ENCODE measurements at regions not wholly inside any gene's neighbourhood (a gene's known extent, or its start where the extent isn't known, plus 50 kb on each side); places are given as distances from the start of the nearest gene placed in this dataset.

DNA sequence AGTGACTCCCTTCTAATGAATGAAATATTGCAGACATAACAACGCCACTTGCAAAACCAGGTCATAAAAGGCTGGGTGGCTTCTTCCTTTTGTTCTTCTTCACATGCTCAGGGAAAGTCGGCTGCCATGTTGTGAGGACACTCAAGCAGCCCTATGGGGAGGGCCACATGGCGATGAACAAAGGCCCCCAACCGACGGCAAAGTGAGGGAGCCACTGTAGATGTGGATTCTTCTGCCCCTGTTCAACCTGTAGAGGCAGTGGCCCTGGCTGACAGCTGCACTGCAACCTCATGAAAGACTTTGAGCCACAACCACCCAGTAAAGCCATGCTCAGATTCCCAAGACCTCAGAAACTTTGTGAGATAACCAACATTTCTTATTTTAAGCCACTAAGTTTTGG, 203.5 kb upstream of the TNRC6C start:
- Mint-ChIP-seq H3K36me3 (no peaks in the 10 kb centered on the region), H3K27ac (no peak overlapping the region), H3K4me3 (no peak overlapping the region), H3K9me3 (peaks cover 8% of the 10 kb centered on the region), H3K27me3 (ENCODE audit: low read depth) (no peaks in the 10 kb centered on the region; the same call in 1 of the 2 replicates), H3K4me1 (peaks cover 6% of the 10 kb centered on the region; the same call in 1 of the 2 replicates)
- POLR2A ChIA-PET: no interaction called here
- CTCF ChIA-PET: interaction anchor here (1.4 kb wide), 1 partner anchor 330 kb away, joined by 3 read pairs; no protein-coding TSS in a partner anchor
- TF ChIP-seq, protein P1, sequence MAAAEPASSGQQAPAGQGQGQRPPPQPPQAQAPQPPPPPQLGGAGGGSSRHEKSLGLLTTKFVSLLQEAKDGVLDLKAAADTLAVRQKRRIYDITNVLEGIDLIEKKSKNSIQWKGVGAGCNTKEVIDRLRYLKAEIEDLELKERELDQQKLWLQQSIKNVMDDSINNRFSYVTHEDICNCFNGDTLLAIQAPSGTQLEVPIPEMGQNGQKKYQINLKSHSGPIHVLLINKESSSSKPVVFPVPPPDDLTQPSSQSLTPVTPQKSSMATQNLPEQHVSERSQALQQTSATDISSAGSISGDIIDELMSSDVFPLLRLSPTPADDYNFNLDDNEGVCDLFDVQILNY (CRISPR knock-in tag; IDR thresholded peaks at IDR 0.05): no peak
- TF ChIP-seq EMX1 (CRISPR knock-in tag; IDR thresholded peaks at IDR 0.05): no peak
- TF ChIP-seq ZNF121 (CRISPR knock-in tag; IDR thresholded peaks at IDR 0.05): no peak
- no peak for TF ChIP-seq ESRRA (CRISPR knock-in tag; IDR thresholded peaks at IDR 0.05; ENCODE audit: borderline replicate concordance)
- TF ChIP-seq, protein P2, sequence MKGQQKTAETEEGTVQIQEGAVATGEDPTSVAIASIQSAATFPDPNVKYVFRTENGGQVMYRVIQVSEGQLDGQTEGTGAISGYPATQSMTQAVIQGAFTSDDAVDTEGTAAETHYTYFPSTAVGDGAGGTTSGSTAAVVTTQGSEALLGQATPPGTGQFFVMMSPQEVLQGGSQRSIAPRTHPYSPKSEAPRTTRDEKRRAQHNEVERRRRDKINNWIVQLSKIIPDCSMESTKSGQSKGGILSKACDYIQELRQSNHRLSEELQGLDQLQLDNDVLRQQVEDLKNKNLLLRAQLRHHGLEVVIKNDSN (CRISPR knock-in tag; IDR thresholded peaks at IDR 0.05): no peak
- TF ChIP-seq CBFB (CRISPR knock-in tag; IDR thresholded peaks at IDR 0.05; ENCODE audit: low read depth): no peak
- TF ChIP-seq MXD4 (CRISPR knock-in tag; IDR thresholded peaks at IDR 0.05; ENCODE audit: borderline replicate concordance): no peak
- TF ChIP-seq, protein P3, sequence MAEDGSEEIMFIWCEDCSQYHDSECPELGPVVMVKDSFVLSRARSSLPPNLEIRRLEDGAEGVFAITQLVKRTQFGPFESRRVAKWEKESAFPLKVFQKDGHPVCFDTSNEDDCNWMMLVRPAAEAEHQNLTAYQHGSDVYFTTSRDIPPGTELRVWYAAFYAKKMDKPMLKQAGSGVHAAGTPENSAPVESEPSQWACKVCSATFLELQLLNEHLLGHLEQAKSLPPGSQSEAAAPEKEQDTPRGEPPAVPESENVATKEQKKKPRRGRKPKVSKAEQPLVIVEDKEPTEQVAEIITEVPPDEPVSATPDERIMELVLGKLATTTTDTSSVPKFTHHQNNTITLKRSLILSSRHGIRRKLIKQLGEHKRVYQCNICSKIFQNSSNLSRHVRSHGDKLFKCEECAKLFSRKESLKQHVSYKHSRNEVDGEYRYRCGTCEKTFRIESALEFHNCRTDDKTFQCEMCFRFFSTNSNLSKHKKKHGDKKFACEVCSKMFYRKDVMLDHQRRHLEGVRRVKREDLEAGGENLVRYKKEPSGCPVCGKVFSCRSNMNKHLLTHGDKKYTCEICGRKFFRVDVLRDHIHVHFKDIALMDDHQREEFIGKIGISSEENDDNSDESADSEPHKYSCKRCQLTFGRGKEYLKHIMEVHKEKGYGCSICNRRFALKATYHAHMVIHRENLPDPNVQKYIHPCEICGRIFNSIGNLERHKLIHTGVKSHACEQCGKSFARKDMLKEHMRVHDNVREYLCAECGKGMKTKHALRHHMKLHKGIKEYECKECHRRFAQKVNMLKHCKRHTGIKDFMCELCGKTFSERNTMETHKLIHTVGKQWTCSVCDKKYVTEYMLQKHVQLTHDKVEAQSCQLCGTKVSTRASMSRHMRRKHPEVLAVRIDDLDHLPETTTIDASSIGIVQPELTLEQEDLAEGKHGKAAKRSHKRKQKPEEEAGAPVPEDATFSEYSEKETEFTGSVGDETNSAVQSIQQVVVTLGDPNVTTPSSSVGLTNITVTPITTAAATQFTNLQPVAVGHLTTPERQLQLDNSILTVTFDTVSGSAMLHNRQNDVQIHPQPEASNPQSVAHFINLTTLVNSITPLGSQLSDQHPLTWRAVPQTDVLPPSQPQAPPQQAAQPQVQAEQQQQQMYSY (CRISPR knock-in tag; IDR thresholded peaks at IDR 0.05): no peak
- TF ChIP-seq OVOL2 (CRISPR knock-in tag; IDR thresholded peaks at IDR 0.05; ENCODE audit: borderline replicate concordance): no peak
- TF ChIP-seq NR3C1 (CRISPR knock-in tag; conservative IDR thresholded peaks at IDR 0.05; ENCODE audit: low read depth): no peak
- TF ChIP-seq GTF2I (CRISPR knock-in tag; conservative IDR thresholded peaks at IDR 0.05): no peak
- no peak for TF ChIP-seq ZNF263 (CRISPR knock-in tag; IDR thresholded peaks at IDR 0.05; ENCODE audit: low read depth)
- no peak for TF ChIP-seq RELA (CRISPR knock-in tag; IDR thresholded peaks at IDR 0.05; ENCODE audit: borderline replicate concordance)
- TF ChIP-seq, protein P4, sequence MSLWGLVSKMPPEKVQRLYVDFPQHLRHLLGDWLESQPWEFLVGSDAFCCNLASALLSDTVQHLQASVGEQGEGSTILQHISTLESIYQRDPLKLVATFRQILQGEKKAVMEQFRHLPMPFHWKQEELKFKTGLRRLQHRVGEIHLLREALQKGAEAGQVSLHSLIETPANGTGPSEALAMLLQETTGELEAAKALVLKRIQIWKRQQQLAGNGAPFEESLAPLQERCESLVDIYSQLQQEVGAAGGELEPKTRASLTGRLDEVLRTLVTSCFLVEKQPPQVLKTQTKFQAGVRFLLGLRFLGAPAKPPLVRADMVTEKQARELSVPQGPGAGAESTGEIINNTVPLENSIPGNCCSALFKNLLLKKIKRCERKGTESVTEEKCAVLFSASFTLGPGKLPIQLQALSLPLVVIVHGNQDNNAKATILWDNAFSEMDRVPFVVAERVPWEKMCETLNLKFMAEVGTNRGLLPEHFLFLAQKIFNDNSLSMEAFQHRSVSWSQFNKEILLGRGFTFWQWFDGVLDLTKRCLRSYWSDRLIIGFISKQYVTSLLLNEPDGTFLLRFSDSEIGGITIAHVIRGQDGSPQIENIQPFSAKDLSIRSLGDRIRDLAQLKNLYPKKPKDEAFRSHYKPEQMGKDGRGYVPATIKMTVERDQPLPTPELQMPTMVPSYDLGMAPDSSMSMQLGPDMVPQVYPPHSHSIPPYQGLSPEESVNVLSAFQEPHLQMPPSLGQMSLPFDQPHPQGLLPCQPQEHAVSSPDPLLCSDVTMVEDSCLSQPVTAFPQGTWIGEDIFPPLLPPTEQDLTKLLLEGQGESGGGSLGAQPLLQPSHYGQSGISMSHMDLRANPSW (CRISPR knock-in tag; conservative IDR thresholded peaks at IDR 0.05; ENCODE audit: low read depth): no peak
- no peak for TF ChIP-seq SOX15 (CRISPR knock-in tag; IDR thresholded peaks at IDR 0.05)
- TF ChIP-seq, protein P5, sequence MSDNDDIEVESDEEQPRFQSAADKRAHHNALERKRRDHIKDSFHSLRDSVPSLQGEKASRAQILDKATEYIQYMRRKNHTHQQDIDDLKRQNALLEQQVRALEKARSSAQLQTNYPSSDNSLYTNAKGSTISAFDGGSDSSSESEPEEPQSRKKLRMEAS (CRISPR knock-in tag; IDR thresholded peaks at IDR 0.05): no peak
- TF ChIP-seq, protein P6, sequence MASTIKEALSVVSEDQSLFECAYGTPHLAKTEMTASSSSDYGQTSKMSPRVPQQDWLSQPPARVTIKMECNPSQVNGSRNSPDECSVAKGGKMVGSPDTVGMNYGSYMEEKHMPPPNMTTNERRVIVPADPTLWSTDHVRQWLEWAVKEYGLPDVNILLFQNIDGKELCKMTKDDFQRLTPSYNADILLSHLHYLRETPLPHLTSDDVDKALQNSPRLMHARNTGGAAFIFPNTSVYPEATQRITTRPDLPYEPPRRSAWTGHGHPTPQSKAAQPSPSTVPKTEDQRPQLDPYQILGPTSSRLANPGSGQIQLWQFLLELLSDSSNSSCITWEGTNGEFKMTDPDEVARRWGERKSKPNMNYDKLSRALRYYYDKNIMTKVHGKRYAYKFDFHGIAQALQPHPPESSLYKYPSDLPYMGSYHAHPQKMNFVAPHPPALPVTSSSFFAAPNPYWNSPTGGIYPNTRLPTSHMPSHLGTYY (CRISPR knock-in tag; IDR thresholded peaks at IDR 0.05): no peak
- TF ChIP-seq PRRX2 (CRISPR knock-in tag; IDR thresholded peaks at IDR 0.05): no peak
- DNase-seq (ENCODE audit: low spot score) (no peak), ATAC-seq (no peak)

Data from WTC11 (cell line).